ENCODE measurements at regions not wholly inside any gene's neighbourhood (a gene's known extent, or its start where the extent isn't known, plus 50 kb on each side); places are given as distances from the start of the nearest gene placed in this dataset.

DNA sequence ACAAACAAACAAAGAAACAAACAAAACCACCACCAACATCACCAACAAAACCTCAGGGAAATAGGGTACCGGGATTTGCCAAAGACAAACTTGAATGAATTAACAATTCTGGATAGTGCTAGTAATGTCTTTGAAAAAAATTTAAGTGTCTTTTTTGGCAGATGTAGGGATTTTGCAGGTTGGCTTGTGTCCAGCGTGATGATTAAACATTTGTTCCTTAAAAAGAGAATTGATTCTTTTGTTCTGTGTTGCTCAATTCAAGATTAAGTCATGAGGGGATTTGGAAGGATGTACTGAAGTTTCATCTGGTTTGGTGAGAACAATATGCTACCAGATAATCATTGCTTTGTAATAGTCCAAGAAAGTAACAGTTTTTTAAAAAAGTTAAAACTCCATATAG lies 125.1 kb upstream of the HS3ST5 start:
- no peak overlapping the region for H3K4me3 Mint-ChIP-seq (ENCODE audit: low read depth)
- H3K36me3 Mint-ChIP-seq (ENCODE audit: low read depth), result no peaks in the 10 kb centered on the region
- intact Hi-C loops (cut with micrococcal nuclease), result no loop called here
- no peak for DNase-seq (ENCODE audit: low spot score)
- H3K9me3 Mint-ChIP-seq, result no peaks in the 10 kb centered on the region
- H3K27me3 Mint-ChIP-seq (ENCODE audit: low read depth), result no peaks in the 10 kb centered on the region
- H3K27ac Mint-ChIP-seq, result no peak overlapping the region
- H3K4me1 Mint-ChIP-seq (ENCODE audit: low read depth), result no peaks in the 10 kb centered on the region

GRCh38 chr6:114465511-114465910 lies 122.7 kb upstream of the HS3ST5 start:
- Mint-ChIP-seq H3K36me3 (ENCODE audit: low read depth) (no peaks in the 10 kb centered on the region), H3K4me3 (ENCODE audit: low read depth) (no peak overlapping the region), H3K27me3 (ENCODE audit: low read depth) (no peaks in the 10 kb centered on the region), H3K27ac (no peak overlapping the region), H3K9me3 (no peaks in the 10 kb centered on the region), H3K4me1 (ENCODE audit: low read depth) (no peaks in the 10 kb centered on the region)
- intact Hi-C loops (cut with micrococcal nuclease), result no loop called here
- DNase-seq (ENCODE audit: low spot score), result no peak

GRCh38 chr6:114453737-114454276 lies 111.0 kb upstream of the HS3ST5 start:
- Mint-ChIP-seq H3K36me3 (ENCODE audit: low read depth) (no peaks in the 10 kb centered on the region), H3K27me3 (ENCODE audit: low read depth) (no peaks in the 10 kb centered on the region), H3K9me3 (no peaks in the 10 kb centered on the region), H3K4me1 (ENCODE audit: low read depth) (no peaks in the 10 kb centered on the region), H3K4me3 (ENCODE audit: low read depth) (no peak overlapping the region), H3K27ac (no peak overlapping the region)
- DNase-seq (ENCODE audit: low spot score), result no peak
- intact Hi-C loops (cut with micrococcal nuclease), result no loop called here

DNA sequence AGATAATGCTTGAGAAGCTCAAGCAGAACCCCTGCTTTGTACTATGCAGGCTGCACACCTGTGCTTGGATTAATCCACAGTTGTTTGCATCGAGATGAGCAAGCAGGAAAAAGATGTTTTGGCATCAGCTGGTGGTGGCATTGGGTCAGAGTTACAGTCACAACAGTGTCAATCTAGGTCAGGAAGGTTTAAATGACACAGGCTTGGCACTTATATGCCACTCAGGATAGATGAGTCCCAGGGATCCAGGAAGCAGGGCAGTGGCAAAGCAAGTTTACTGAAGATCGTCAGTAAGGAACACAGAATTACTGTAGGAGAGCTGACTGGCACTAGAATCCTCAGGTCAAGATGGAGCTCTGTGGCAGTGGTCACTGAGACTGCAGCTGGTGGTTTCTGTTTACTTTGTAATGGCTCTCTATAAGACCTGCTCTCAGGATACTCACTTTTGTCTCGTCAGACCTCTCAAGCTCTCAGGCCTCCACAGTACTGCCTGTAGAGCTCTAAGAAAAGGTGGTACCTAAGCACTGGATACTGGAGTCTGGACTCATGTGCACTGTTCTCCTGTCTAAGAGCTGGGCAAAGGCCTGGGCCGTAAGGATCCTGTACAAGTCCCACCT lies 110.1 kb upstream of the HS3ST5 start:
- Mint-ChIP-seq H3K4me3 (ENCODE audit: low read depth) (no peak overlapping the region), H3K9me3 (no peaks in the 10 kb centered on the region), H3K4me1 (ENCODE audit: low read depth) (no peaks in the 10 kb centered on the region), H3K27me3 (ENCODE audit: low read depth) (no peaks in the 10 kb centered on the region), H3K27ac (no peak overlapping the region), H3K36me3 (ENCODE audit: low read depth) (no peaks in the 10 kb centered on the region)
- intact Hi-C loops (cut with micrococcal nuclease), result no loop called here
- no peak for DNase-seq (ENCODE audit: low spot score)

- H3K4me3 Mint-ChIP-seq (ENCODE audit: low read depth), result no peak overlapping the region
- DNase-seq (ENCODE audit: low spot score), result no peak
- intact Hi-C loops (cut with micrococcal nuclease), result no loop called here
- H3K27me3 Mint-ChIP-seq (ENCODE audit: low read depth), result no peaks in the 10 kb centered on the region
- no peaks in the 10 kb centered on the region for H3K36me3 Mint-ChIP-seq (ENCODE audit: low read depth)
- no peaks in the 10 kb centered on the region for H3K4me1 Mint-ChIP-seq (ENCODE audit: low read depth)
- no peaks in the 10 kb centered on the region for H3K9me3 Mint-ChIP-seq
- H3K27ac Mint-ChIP-seq, result no peak overlapping the region
Measured at GRCh38 chr6:114450631-114451030, 107.8 kb upstream of the HS3ST5 start.

GRCh38 chr6:114449659-114450058 lies 106.8 kb upstream of the HS3ST5 start:
- H3K27ac Mint-ChIP-seq, result no peak overlapping the region
- no peak overlapping the region for H3K4me3 Mint-ChIP-seq (ENCODE audit: low read depth)
- no peaks in the 10 kb centered on the region for H3K27me3 Mint-ChIP-seq (ENCODE audit: low read depth)
- no peaks in the 10 kb centered on the region for H3K9me3 Mint-ChIP-seq
- H3K36me3 Mint-ChIP-seq (ENCODE audit: low read depth), result no peaks in the 10 kb centered on the region
- intact Hi-C loops (cut with micrococcal nuclease), result no loop called here
- H3K4me1 Mint-ChIP-seq (ENCODE audit: low read depth), result no peaks in the 10 kb centered on the region
- DNase-seq (ENCODE audit: low spot score), result no peak

GRCh38 chr6:114446342-114446741 lies 103.5 kb upstream of the HS3ST5 start:
- H3K27me3 Mint-ChIP-seq (ENCODE audit: low read depth), result no peaks in the 10 kb centered on the region
- intact Hi-C loops (cut with micrococcal nuclease), result no loop called here

DNA sequence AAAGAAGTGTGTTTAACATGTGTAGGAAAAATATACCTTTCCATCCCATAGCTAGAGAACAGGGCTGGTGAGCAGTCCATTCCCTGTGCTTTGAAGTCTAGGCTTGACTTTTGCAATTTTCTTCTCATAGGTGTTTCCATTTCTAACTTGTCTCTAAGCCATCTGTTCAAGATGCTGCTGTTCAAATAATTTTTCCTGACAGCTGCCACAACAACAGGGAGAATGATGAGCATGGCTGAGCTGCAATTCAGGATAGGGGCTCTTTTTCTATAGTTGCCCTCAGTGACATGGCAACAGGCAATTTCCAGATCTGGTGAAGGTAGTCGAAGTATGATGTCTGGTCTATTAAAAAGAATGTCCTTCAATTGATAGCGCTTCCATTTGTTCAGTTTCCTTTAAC lies 103.0 kb upstream of the HS3ST5 start:
- intact Hi-C loops (cut with micrococcal nuclease), result no loop called here
- no peak for DNase-seq (ENCODE audit: low spot score)
- H3K27me3 Mint-ChIP-seq (ENCODE audit: low read depth), result no peaks in the 10 kb centered on the region
- no peaks in the 10 kb centered on the region for H3K9me3 Mint-ChIP-seq
- H3K4me1 Mint-ChIP-seq (ENCODE audit: low read depth), result no peaks in the 10 kb centered on the region
- no peak overlapping the region for H3K27ac Mint-ChIP-seq
- H3K4me3 Mint-ChIP-seq (ENCODE audit: low read depth), result no peak overlapping the region
- H3K36me3 Mint-ChIP-seq (ENCODE audit: low read depth), result no peaks in the 10 kb centered on the region

More at GRCh38 chr6:114446342-114446741, 103.5 kb upstream of the HS3ST5 start:
- Mint-ChIP-seq H3K36me3 (ENCODE audit: low read depth) (no peaks in the 10 kb centered on the region), H3K4me3 (ENCODE audit: low read depth) (no peak overlapping the region), H3K4me1 (ENCODE audit: low read depth) (no peaks in the 10 kb centered on the region), H3K9me3 (no peaks in the 10 kb centered on the region), H3K27ac (no peak overlapping the region)
- no peak for DNase-seq (ENCODE audit: low spot score)

DNA sequence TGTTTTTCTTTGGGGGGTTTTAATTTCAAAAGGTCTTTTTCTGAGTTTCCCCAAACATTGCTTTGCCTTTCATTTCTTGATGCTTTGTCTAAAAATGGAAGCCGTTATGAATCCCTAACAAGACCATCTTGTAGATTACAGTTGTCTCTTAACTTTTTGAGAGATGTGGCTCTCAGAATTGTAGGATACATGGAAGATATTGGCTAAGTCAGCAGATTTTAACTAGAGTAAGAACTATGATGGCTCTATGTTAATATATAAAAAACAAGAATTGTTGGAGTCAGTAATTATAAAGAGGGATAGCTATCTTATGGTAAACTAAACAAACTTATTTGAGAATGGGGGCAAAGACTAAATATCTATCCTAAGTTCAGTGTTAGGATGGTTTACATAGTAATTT lies 96.6 kb upstream of the HS3ST5 start:
- Mint-ChIP-seq H3K4me1 (ENCODE audit: low read depth) (no peaks in the 10 kb centered on the region), H3K27me3 (ENCODE audit: low read depth) (no peaks in the 10 kb centered on the region), H3K27ac (no peak overlapping the region), H3K36me3 (ENCODE audit: low read depth) (no peaks in the 10 kb centered on the region), H3K4me3 (ENCODE audit: low read depth) (no peak overlapping the region), H3K9me3 (no peaks in the 10 kb centered on the region)
- intact Hi-C loops (cut with micrococcal nuclease), result no loop called here
- no peak for DNase-seq (ENCODE audit: low spot score)

GRCh38 chr6:114437235-114437634 lies 94.4 kb upstream of the HS3ST5 start:
- no peaks in the 10 kb centered on the region for H3K4me1 Mint-ChIP-seq (ENCODE audit: low read depth)
- H3K27ac Mint-ChIP-seq, result no peak overlapping the region
- intact Hi-C loops (cut with micrococcal nuclease), result no loop called here
- H3K27me3 Mint-ChIP-seq (ENCODE audit: low read depth), result no peaks in the 10 kb centered on the region
- no peaks in the 10 kb centered on the region for H3K9me3 Mint-ChIP-seq
- no peak for DNase-seq (ENCODE audit: low spot score)
- H3K4me3 Mint-ChIP-seq (ENCODE audit: low read depth), result no peak overlapping the region
- H3K36me3 Mint-ChIP-seq (ENCODE audit: low read depth), result no peaks in the 10 kb centered on the region

DNA sequence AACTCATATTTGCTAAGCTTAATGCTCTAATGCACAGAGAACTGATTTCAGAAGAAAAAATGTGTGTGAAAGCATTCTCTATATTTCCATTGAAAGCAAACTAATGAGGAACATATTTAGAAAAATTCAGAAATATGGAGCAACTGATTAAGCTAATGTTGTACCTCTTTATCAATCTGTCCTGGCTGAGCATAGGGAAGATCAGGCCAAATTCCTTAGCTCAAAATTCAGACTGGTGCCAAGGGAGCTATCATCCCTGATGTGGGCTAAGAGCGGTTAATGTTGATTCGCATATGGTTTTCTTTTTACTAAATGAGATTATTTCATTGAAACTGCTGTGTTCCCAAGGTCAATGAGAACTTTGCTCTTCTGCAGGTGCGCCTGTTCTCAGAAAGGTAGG lies 93.9 kb upstream of the HS3ST5 start:
- Mint-ChIP-seq H3K27ac (no peak overlapping the region), H3K4me1 (ENCODE audit: low read depth) (no peaks in the 10 kb centered on the region)

GRCh38 chr6:114435985-114436384 lies 93.2 kb upstream of the HS3ST5 start:
- Mint-ChIP-seq H3K27ac (no peak overlapping the region), H3K27me3 (ENCODE audit: low read depth) (no peaks in the 10 kb centered on the region), H3K9me3 (no peaks in the 10 kb centered on the region), H3K4me3 (ENCODE audit: low read depth) (no peak overlapping the region), H3K4me1 (ENCODE audit: low read depth) (no peaks in the 10 kb centered on the region), H3K36me3 (ENCODE audit: low read depth) (no peaks in the 10 kb centered on the region)
- DNase-seq (ENCODE audit: low spot score), result no peak
- intact Hi-C loops (cut with micrococcal nuclease), result no loop called here

More for the DNA sequence above, 93.9 kb upstream of the HS3ST5 start:
- no peaks in the 10 kb centered on the region for H3K36me3 Mint-ChIP-seq (ENCODE audit: low read depth)
- H3K4me3 Mint-ChIP-seq (ENCODE audit: low read depth), result no peak overlapping the region
- DNase-seq (ENCODE audit: low spot score), result no peak
- no peaks in the 10 kb centered on the region for H3K27me3 Mint-ChIP-seq (ENCODE audit: low read depth)
- no peaks in the 10 kb centered on the region for H3K9me3 Mint-ChIP-seq
- intact Hi-C loops (cut with micrococcal nuclease), result no loop called here

DNA sequence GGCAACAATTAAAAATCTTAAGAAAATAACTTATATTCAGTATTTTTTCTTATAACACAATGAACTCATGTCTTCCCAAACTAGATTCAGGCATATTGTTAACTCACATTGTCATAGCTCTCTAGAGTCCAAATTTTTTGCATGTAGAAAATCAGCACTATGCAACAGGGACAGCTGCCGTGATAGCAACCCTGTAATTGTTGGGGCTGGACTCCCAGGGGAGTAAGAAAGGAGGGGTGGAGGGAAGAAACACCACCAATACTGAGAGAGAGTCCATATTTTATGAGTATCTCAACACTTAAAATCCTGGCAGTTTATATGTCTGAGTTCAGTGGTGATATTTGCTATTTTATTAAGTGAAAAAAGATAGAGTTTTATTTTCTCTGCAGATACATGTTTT lies 89.6 kb upstream of the HS3ST5 start:
- no peaks in the 10 kb centered on the region for H3K9me3 Mint-ChIP-seq
- no peak for DNase-seq (ENCODE audit: low spot score)
- intact Hi-C loops (cut with micrococcal nuclease), result no loop called here
- no peaks in the 10 kb centered on the region for H3K27me3 Mint-ChIP-seq (ENCODE audit: low read depth)
- no peak overlapping the region for H3K27ac Mint-ChIP-seq
- H3K36me3 Mint-ChIP-seq (ENCODE audit: low read depth), result no peaks in the 10 kb centered on the region
- no peak overlapping the region for H3K4me3 Mint-ChIP-seq (ENCODE audit: low read depth)
- no peaks in the 10 kb centered on the region for H3K4me1 Mint-ChIP-seq (ENCODE audit: low read depth)

DNA sequence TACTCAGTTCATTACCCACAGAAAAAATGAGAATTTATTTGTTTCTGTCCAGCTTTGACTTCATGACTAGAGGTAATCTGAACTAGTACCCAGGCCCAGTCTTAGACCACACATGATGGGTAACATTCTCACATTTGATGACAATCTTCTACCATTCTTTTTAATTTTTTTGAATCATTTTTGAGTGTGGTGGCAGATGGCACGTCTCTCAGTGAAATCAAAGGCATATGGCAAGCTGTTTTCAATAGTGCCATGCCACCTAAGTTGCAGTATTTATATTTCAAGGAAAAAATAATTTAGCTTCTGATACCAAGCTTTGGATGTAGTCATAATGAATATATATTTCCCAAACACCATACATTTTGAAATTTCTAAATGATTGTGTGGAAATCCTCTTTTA lies 88.8 kb upstream of the HS3ST5 start:
- no peak overlapping the region for H3K4me3 Mint-ChIP-seq (ENCODE audit: low read depth)
- intact Hi-C loops (cut with micrococcal nuclease), result no loop called here
- no peak for DNase-seq (ENCODE audit: low spot score)
- no peaks in the 10 kb centered on the region for H3K27me3 Mint-ChIP-seq (ENCODE audit: low read depth)
- H3K9me3 Mint-ChIP-seq, result no peaks in the 10 kb centered on the region
- H3K4me1 Mint-ChIP-seq (ENCODE audit: low read depth), result no peaks in the 10 kb centered on the region
- no peak overlapping the region for H3K27ac Mint-ChIP-seq
- no peaks in the 10 kb centered on the region for H3K36me3 Mint-ChIP-seq (ENCODE audit: low read depth)

Measured in activated T-helper 2 cell treated with anti-CD3 and anti-CD28 coated beads, Interferon-gamma antibody, Interleukin-2, Interleukin-4, amounts not matched to agents 10 μg/mL and 5 μg/mL and 100 μg/mL, durations not matched to agents 14 hours and 24 hours and 36 hours (primary cell).